NCI-H2029 treated with DMSO at 0.1 percent for 48 hours (cell line): ENCODE measurements at regions not wholly inside any gene's neighbourhood (a gene's known extent, or its start where the extent isn't known, plus 50 kb on each side); places are given as distances from the start of the nearest gene placed in this dataset.

Experiments used
- DNase-seq: peaks from one replicate; lab custom pipeline; 2025; lab: John Stamatoyannopoulos, UW

DNA sequence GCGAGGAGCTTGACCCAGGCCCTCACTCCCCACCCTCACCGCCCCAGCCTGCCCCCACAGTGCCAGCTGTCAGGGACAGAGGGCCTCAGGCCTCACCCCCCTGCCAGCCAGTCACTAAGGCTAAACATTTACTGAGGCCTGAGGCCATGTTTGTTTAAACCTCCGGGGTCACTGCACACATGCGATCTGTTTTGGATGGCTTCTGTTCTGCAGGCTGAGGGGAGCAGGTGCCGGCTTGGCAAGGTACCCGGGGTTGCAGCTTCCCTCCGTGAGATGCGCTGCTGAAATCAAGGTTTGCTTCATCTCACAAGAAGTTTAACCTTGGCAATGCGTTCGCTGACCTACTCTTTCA is 103.3 kb upstream of the BOD1 start:
- DNase-seq: no peak

DNA sequence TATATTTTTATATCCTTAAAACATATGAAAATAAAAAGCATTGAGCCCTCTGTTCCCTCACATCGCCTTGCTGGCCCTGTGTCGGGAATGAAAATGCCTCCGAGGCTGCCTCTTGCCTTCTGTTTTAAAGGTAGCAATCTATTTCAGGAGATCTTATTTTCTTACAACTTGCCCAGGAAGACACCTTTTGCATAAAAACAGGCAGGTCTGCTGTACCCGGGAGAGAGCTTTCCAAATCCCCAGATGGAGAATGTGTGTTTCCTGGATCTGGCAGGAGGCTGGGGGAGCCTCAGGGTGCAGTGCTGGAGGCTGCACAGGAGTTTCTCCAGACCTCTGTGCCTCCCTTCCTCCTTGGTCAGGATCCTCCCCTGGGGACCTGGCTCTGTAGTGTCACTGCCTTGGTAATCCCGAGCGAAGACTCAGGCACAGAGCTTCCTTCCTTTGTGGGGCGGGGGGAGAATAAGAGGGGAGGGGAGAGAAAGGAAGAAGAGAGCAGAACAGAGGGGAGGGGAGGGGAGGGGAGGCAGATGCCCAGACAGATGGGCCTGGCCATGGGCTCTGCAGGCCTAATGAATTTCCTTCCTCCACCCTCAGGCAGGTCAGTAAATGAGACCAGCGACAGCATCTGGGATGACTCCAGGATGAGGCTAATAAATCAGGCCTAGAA is 104.0 kb upstream of the BOD1 start:
- no peak for DNase-seq

DNA sequence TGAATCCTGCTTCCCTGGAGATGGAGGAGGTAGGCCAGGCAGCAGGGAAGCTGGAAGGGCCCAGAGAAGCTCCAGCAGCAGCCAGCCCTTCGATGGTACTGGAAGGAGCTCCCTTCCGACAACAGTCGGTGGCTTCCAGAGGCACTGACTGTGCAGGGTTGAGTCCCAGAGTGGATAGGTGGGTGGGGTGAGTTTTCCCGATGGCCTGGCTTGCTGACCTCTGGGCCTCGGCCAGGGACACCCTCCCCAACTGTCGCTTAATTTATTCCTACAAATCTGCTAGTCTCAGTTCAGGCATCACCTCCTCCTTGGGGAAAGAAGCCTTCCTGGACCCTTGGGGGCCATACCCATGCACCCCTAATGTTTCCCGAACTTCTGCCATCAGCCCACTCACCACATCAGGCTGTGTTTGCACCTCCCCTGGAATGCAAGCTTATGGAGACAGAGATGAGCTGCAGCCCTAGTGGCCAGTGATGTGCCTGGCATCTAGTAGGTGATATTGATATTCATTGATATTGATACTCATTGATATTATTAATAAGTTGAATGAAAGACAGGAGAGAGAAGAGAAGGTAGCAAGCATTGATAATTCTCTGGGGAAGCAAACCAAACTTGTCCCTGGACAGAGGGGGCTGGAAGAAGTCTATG is 104.6 kb upstream of the BOD1 start:
- no peak for DNase-seq

- no peak for DNase-seq
These were observed 105.3 kb upstream of the BOD1 start for GRCh38 chr5:173721601-173722232.

DNA sequence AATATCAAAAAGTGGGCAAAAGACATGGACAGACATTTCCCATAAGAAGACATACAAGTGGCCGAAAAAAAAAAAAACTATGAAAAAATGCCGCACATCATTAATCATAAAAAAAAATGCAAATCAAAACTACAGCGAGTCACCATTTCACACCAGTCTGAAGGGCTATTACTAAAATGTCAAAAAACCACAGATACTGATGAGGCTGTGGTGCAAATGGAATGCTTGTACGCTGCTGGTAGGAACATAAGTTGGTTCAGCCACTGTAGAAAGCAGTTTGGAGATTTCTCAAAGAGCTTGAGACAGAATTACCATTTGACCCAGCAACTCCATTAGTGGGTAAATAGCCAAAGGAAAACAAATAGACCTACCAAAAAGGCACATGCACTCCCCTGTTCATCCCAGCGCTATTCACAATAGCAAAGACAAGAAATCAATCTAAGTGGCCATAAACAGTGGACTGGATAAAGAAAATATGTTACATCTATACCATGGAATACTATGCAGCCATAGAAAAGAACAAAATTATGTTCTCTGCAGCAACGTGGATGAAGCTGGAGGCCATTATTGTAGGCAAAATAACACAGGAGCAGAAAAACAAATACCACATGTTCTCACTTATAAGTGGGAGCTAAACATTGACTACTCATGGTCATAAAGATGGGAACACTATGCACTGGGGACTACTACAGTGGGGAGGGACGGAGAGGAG is 110.6 kb upstream of the BOD1 start:
- no peak for DNase-seq

- DNase-seq: no peak
These were observed 111.7 kb upstream of the BOD1 start for GRCh38 chr5:173727839-173728778.

DNA sequence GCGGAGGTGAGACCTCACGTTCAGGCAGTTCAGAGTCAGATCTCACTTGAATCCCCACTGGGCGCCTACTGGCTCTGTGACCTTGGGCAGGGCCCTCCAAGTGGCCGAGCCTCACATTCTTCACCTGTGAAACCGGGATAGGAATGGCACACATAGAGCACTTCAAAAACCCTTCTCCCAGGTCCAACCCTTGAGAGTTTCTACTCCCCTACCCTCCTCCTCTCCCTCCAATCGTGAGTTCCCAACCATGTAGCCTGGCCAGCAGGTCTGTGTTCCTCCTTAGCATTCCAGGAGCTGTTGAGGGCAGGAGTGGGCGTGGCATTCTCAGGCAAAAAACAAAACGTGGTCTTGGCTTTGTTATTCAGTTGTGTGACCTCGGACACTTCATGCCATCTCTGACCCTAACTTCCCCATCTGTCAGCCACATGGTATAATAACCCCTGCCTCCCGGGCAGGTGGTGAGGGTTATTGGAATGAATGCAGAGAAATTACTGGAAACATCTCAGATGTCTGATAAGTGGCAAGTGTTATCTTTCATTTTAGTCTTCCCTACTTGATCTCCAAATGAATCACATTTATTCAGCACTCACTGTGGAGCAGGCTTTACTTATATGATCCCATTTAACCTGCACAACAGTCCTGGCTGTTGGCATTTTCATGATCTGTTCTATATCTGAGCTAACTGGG is 112.8 kb upstream of the BOD1 start:
- no peak for DNase-seq

DNA sequence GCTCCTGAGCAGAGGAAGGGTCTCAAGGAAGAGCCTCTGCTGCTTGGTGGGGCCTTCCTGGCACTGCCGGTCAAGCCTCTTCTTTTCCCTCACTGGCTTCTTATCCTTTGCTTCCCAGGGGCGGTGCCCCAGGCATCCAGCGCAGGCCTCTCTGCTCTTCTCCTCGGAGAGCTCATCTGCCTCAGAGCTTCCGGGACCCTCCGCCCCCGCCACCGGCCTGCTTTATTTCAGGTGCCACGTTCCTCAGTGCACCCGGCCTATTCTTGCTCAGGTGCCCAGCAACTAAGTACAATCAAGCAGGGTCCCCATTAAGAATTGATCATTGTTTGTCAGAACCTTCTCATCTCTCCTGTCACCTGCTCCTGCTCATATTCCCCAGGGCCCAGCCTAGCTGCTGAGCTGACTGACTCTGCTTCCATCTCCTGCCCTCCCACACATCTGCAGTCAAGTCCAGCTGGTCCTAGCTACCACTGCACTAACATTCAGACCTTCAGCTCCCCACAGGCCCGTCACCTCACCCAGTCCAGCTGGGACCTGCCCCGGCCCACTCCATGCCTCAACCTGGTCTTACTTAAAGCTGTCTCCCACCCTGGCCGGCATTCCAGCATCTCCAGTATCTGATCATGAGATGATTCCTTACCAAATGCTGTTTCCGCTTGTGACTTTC is 114.3 kb upstream of the BOD1 start:
- no peak for DNase-seq

- no peak for DNase-seq
These were observed 116.6 kb upstream of the BOD1 start for GRCh38 chr5:173733021-173733420.

DNA sequence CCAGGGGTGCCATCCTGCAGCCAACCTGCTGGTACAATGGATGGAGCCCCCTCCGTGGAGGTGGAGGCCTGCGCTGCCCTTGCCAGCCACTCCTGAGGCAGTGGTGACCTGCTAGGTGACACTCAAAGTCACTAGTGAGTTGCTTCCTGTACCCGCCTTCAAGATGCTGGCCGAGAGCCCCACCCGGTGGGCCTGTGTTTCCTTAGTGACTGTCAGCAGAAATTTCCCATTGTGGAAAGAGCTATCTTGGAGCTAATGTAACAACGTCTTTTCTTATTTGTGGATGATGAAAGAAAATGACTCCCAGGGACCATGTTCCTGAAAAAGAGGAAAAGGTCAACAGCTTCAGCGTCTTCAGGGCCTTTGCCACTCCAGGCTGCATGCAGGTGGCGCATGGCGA is 117.0 kb upstream of the BOD1 start:
- no peak for DNase-seq

DNA sequence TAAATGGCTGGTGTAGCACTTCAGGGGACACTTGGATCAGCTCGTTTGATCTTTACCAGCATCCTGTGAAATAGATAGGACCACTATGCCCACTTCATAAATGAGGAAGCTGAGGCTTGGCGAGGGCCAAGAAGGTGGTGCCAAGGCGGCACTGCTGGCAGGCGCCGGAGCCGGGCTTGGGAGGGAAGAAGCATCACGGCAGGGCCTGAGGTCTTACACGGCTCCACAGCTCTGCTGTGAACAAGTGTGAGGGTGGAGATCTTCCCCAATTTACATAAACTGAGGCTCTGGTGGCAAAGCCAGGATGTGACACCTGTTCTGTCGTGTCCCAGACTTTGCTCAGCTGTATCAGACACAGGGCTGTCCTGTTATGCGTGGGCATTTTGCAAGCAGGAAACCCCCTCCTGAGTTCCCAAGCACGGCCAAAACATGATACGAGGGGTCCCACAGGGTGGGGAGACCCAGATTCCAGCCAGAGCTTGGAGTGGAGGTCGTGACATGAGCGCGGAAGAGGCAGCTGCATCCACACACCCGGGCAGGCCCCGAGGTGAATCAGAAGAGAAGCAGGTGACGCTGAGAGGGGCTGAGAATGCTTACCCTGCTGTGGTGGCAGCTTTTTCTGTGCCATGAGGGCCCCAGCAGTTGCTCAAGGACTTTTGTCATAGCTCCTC is 117.5 kb upstream of the BOD1 start:
- no peak for DNase-seq

DNA sequence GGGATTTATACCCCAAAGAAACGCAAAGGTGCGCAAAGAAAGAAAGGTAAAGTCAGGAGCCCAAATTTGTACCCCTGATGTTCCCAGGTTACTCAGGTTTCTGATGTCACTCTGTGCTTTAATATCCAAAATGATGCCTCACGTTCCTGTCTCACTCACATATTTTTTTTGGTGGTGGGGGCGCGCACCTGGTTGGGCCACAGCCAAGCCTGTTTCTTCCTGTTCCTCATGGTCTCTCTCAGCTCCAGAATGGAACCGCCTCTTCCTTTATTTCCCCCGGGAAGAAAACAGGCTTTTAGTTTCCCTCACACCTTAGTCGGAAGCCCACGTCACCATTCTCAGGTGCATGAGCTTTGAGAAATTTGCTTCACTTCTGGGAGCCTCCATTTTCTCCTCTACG is 118.3 kb upstream of the BOD1 start:
- no peak for DNase-seq

- DNase-seq: no peak
These were observed 118.7 kb upstream of the BOD1 start for GRCh38 chr5:173735184-173735583.

DNA sequence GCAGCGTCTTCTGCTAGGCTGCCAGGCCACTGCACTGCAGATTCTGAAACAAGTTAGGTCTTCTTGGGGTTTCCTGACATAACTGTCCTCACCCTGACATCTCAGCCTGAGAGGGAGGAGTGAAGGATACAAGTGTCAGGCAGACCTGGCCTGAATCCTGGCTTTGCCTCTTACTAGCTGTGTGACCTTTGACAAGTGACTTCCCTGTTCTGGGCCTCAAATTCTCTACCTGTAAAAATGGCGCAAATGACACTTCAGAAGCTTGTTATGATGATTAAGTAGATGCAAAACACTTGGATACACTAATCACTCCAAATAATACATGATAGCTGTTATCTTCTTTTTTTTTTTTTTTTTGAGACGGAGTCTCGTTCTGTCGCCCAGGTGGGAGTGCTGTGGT is 119.2 kb upstream of the BOD1 start:
- DNase-seq: no peak

GRCh38 chr5:173736374-173736773 is 119.9 kb upstream of the BOD1 start:
- DNase-seq: no peak

GRCh38 chr5:173736923-173737412 is 120.5 kb upstream of the BOD1 start:
- DNase-seq: peak; percentile 24

DNA sequence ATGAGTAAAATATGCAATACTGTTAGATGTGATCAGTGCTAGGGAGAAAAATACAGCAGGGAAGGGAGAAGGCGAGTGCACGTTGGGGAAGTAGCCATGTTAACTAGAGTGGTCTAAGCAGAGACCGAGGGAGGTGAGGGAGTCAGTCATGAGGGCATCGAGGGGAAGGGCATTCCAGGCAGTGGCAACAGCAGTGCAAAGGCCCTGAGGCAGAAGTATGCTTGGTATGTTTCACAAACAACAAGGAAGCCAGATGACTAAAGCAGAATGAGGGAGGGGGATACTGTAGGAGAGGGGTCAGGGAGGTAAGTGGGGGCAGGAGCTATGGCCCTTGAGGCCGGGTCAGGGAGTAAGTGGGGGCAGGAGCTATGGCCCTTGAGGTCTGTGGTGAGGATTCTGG is 123.3 kb upstream of the BOD1 start:
- no peak for DNase-seq

DNA sequence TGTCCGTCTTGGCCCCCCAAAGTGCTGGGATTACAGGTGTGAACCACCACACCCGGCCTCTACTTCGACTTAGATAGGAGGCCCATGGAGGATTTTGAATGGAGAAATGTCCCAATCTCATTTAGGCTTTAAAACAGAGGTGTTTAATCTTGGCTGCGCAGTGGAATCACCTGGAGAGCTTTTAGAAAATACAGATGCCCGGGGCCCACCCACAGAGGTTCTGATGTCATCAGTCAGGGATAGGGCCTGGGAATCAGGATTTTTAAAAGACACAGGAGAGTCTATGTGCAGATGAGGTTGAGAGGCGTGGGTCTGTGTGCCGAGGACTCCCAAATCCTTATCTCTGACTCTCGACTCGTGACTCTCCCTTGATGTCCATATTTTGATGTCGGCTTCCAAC is 124.0 kb upstream of the BOD1 start:
- DNase-seq: no peak

DNA sequence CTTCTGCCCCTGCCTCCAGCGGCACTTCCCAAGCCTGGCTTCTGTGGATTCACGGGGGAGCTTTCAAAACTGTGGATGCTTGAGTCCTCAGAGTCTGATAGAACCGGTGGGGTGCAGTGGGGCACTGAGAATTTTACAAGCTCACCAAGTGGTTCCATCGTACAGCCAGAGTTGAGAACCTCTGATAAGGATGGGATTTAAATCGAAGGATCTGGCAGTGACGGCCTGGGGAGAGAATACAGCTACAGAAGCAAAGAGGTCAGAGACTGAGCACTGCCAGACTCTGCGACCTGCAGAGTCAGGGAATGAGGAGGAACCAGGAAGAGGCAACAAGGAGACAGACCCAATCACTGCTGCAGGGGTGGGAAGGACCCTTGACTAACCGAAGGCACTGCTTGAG is 124.6 kb upstream of the BOD1 start:
- DNase-seq: no peak
